Right atrium auricular region (tissue), 2 donors: ENCODE measurements at regions not wholly inside any gene's neighbourhood (a gene's known extent, or its start where the extent isn't known, plus 50 kb on each side); places are given as distances from the start of the nearest gene placed in this dataset.

Experiments
- DNase-seq: peaks from one replicate; pipeline ENCODE4 v3.0.0-alpha.2; 2019; ENCODE audit warnings: low spot score
- H3K27ac ChIP-seq, 2 donors: fragments of 200-600 bp; sonication (generic); 1 replicate in 1 of 2; 2 replicates in 1 of 2; pipeline ENCODE4 v1.5.1; 2016 to 2019
- H3K27me3 ChIP-seq, 2 donors: fragments of 200-600 bp; sonication (generic); one replicate each; pipeline versions ENCODE4 v1.5.1 to v1.6.0; 2017 to 2019
- H3K36me3 ChIP-seq: fragments of 200-600 bp; sonication (generic); one replicate; pipeline ENCODE4 v1.5.1; 2016
- H3K4me1 ChIP-seq, 2 donors: fragments of 200-600 bp; sonication (generic); one replicate each; pipeline versions ENCODE4 v1.5.1 to v1.6.0; 2017 to 2019
- H3K4me3 ChIP-seq, 2 donors: fragments of 200-600 bp; sonication (generic); 1 replicate in 1 of 2; 2 replicates in 1 of 2; pipeline ENCODE4 v1.5.1; 2017 to 2019; ENCODE audit warnings: mild to moderate bottlenecking in 1 of 2, moderate library complexity in 1 of 2
- H3K9me3 ChIP-seq, 2 donors: fragments of 200-600 bp; sonication (generic); one replicate each; pipeline ENCODE4 v1.5.1; 2019
- TF ChIP-seq, protein P1 (sequence below), 2 donors: fragments of 200-600 bp; sonication (generic); IDR thresholded peaks; one replicate each; pipeline ENCODE4 v1.5.1; 2019; ENCODE audit warnings: antibody characterized with exemption in 2 of 2

DNA sequence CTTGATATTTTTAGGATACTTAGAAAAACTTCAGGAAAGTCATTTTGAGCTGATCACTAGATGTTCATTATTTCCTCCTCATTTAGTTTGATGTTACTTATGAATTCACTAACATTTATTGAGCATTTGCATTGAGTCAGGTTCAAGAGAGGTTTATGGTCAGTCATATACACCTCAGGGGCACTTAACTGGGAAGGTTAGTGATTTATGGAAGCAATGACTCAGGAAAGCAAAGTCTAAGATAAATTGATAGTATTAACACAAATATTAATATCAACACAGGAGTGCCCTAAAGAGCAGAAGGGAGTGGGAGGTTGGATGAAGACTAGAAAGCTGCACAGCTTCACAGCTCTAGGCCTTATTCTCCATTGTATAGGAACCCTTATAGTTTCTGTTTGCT, 177.0 kb upstream of the TNFAIP3 start:
- H3K27me3 ChIP-seq = no peaks in the 10 kb centered on the region
- TF ChIP-seq, protein P1, sequence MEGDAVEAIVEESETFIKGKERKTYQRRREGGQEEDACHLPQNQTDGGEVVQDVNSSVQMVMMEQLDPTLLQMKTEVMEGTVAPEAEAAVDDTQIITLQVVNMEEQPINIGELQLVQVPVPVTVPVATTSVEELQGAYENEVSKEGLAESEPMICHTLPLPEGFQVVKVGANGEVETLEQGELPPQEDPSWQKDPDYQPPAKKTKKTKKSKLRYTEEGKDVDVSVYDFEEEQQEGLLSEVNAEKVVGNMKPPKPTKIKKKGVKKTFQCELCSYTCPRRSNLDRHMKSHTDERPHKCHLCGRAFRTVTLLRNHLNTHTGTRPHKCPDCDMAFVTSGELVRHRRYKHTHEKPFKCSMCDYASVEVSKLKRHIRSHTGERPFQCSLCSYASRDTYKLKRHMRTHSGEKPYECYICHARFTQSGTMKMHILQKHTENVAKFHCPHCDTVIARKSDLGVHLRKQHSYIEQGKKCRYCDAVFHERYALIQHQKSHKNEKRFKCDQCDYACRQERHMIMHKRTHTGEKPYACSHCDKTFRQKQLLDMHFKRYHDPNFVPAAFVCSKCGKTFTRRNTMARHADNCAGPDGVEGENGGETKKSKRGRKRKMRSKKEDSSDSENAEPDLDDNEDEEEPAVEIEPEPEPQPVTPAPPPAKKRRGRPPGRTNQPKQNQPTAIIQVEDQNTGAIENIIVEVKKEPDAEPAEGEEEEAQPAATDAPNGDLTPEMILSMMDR (IDR thresholded peaks at IDR 0.05) = no peak
- H3K27ac ChIP-seq = no peak overlapping the region
- no peak overlapping the region for H3K4me3 ChIP-seq
- no peaks in the 10 kb centered on the region for H3K36me3 ChIP-seq
- no peaks in the 10 kb centered on the region for H3K4me1 ChIP-seq
- no peak for DNase-seq
- H3K9me3 ChIP-seq = no peaks in the 10 kb centered on the region

DNA sequence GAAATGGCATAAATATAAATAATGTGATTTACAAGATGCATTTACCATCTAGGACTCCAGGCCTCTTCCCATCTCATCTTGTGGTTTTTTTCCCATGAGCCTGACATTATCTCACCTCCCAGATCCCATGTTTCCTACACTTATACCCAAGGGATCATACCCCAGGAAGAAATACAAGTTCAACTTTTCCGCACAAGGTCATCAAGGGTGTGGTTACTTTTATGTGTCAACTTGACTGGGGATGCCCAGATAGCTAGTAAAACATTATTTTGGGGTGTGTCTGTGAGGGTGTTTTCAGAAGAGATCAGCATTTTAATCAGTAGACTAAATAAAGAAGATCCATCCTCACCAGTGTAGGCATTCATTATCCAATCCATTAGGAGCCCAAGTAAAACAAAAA, 176.3 kb upstream of the TNFAIP3 start:
- TF ChIP-seq, protein P1 (IDR thresholded peaks at IDR 0.05) = no peak
- Histone ChIP-seq H3K27ac (no peak overlapping the region), H3K4me1 (no peaks in the 10 kb centered on the region), H3K4me3 (no peak overlapping the region), H3K9me3 (no peaks in the 10 kb centered on the region), H3K36me3 (no peaks in the 10 kb centered on the region), H3K27me3 (no peaks in the 10 kb centered on the region)
- no peak for DNase-seq

DNA sequence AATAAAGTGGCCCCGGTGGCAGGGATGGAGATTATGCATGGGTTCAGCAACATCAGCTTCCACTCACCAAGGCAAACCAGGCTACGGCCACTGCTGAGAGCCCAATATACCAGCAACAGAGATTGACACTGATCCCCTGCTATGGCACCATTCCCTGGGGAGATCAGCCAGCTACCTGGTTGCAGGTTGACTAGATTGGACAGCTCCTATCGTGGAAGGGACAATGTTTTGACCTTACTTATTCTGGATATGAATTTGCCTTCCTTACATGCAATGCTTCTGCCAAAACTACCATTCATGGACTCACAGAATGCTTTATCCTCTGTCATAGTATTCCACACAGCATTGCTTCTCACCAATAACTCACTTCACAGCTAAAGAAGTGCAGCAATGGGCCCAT, 174.8 kb upstream of the TNFAIP3 start:
- H3K4me3 ChIP-seq = no peak overlapping the region

DNA sequence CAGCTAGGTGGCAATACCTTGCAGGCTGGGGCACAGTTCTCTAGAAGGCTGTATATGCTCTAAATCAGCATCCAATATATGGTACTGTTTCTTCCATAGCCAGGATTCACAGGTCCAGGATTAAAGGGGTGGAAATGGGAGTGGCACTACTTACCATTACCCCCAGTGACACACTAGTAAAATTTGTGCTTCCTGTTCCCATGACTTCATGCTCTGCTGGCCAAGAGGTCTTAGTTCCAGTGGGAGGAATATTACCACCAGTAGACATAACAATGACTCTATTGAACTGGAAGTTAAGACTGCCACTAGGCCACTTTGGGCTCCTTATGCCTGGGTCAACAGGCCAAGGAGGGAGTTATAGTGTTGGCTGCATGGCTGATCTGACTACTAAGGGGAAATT, 174.3 kb upstream of the TNFAIP3 start:
- Histone ChIP-seq H3K4me3 (no peak overlapping the region), H3K4me1 (peaks cover 0 to 9% of the 10 kb centered on the region in 2 donors), H3K9me3 (no peaks in the 10 kb centered on the region), H3K27ac (peak overlapping the region in 1 of 2 donors; percentile 69), H3K36me3 (no peaks in the 10 kb centered on the region), H3K27me3 (no peaks in the 10 kb centered on the region)
- DNase-seq = no peak
- TF ChIP-seq, protein P1 (IDR thresholded peaks at IDR 0.05) = no peak

More for the DNA sequence above, 174.8 kb upstream of the TNFAIP3 start:
- Histone ChIP-seq H3K27me3 (no peaks in the 10 kb centered on the region), H3K4me1 (peaks cover 0 to 5% of the 10 kb centered on the region in 2 donors), H3K36me3 (no peaks in the 10 kb centered on the region), H3K27ac (no peak overlapping the region), H3K9me3 (no peaks in the 10 kb centered on the region)
- TF ChIP-seq, protein P1 (IDR thresholded peaks at IDR 0.05) = no peak
- DNase-seq = no peak

DNA sequence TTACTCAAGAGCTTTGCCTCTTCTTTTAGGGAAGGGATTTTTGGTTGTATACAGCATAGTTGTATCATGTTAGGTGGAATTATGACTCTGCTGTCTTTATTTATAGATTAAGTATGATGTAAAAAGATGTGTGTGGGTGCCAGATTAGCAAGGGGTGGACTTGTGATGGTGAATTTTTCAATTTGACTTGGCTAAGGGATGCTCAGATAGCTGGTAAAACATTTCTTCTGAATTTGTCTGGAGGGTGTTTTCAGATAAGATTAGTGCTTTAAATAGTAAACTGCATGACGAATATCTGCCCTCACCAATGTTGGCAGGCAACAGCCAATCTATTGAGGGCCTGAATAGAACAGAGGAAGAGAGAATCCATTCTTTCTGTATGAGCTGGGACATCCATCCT, 173.3 kb upstream of the TNFAIP3 start:
- Histone ChIP-seq H3K4me3 (no peak overlapping the region), H3K27ac (peak overlapping the region in 1 of 2 donors; percentile 69), H3K27me3 (no peaks in the 10 kb centered on the region), H3K9me3 (no peaks in the 10 kb centered on the region), H3K36me3 (no peaks in the 10 kb centered on the region), H3K4me1 (peaks cover 0 to 9% of the 10 kb centered on the region in 2 donors)
- TF ChIP-seq, protein P1 (IDR thresholded peaks at IDR 0.05) = no peak
- no peak for DNase-seq

DNA sequence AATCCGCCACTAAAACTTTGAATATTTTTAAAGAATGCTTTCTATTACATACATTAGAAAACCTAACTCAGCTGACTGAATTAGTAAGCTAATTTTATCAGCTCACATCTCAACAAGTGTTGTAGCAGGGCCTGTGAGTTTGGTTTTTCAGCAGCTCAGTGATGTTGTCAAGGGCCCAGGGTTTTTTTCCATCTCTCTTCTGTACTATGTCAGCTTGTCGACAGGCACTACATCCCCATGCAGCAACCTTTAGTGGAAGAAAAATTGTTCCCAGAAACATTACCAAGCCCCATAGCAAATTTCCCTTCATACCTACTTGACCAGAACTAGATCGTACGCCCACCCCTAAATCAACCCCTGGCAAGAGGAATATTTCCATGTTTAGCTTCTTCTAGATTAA, 170.3 kb upstream of the TNFAIP3 start:
- no peak for DNase-seq
- TF ChIP-seq, protein P1 (IDR thresholded peaks at IDR 0.05) = no peak
- Histone ChIP-seq H3K4me1 (peaks cover 0 to 20% of the 10 kb centered on the region in 2 donors), H3K9me3 (no peaks in the 10 kb centered on the region), H3K36me3 (no peaks in the 10 kb centered on the region), H3K27me3 (no peaks in the 10 kb centered on the region), H3K4me3 (no peak overlapping the region), H3K27ac (peak overlapping the region in 1 of 2 donors; percentile 24)
